ENCODE measurements at regions not wholly inside any gene's neighbourhood (a gene's known extent, or its start where the extent isn't known, plus 50 kb on each side); places are given as distances from the start of the nearest gene placed in this dataset.

GRCh38 chr16:73846356-73846755 lies 450.3 kb upstream of the PSMD7 start:
- no peak for TF ChIP-seq CTCF (IDR thresholded peaks at IDR 0.05)
- no peak for TF ChIP-seq POLR2A (IDR thresholded peaks at IDR 0.05)

All from right lobe of liver (tissue), 4 donors.